Tibial nerve (tissue), 4 donors: ENCODE measurements at regions not wholly inside any gene's neighbourhood (a gene's known extent, or its start where the extent isn't known, plus 50 kb on each side); places are given as distances from the start of the nearest gene placed in this dataset.

Experiments
- EP300 ChIP-seq, 2 donors: sonication (generic); formaldehyde crosslinking; IDR thresholded peaks; one replicate each; pipeline ENCODE4 v1.6.1; 2017; ENCODE audit warnings: antibody characterized with exemption in 2 of 2, mild to moderate bottlenecking in 1 of 2
- TF ChIP-seq, protein P1 (sequence below), 5 experiments: fragments of 200-600 bp in 3 of 5; fragments of 450-650 bp in 2 of 5; sonication (generic) in 3 of 5; IDR thresholded peaks; one replicate each; pipeline ENCODE4 v1.5.1; 2016 to 2019; ENCODE audit warnings: antibody characterized with exemption in 5 of 5, mild to moderate bottlenecking in 3 of 5, moderate library complexity in 2 of 5

DNA sequence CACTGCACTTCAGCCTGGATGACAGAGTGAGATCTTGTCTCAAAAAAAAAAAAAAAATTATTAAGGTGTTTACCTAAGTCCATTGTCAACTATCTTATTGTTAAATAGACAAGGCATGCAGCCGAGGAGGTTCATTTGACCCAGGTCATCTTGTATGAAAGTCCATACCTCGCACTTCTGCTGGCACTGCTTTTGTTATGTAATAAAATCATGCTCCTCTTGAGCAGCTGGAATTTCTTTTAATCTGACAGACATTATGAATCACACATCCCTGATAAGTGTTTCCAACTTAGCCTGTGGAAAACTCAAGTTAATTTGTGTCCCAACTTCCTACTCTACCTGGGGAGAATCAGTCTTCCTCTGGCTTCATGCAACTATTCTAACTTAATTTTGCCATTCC lies 315.6 kb upstream of the KLF4 start:
- no peak for TF ChIP-seq EP300 (IDR thresholded peaks at IDR 0.05)
- TF ChIP-seq, protein P1, sequence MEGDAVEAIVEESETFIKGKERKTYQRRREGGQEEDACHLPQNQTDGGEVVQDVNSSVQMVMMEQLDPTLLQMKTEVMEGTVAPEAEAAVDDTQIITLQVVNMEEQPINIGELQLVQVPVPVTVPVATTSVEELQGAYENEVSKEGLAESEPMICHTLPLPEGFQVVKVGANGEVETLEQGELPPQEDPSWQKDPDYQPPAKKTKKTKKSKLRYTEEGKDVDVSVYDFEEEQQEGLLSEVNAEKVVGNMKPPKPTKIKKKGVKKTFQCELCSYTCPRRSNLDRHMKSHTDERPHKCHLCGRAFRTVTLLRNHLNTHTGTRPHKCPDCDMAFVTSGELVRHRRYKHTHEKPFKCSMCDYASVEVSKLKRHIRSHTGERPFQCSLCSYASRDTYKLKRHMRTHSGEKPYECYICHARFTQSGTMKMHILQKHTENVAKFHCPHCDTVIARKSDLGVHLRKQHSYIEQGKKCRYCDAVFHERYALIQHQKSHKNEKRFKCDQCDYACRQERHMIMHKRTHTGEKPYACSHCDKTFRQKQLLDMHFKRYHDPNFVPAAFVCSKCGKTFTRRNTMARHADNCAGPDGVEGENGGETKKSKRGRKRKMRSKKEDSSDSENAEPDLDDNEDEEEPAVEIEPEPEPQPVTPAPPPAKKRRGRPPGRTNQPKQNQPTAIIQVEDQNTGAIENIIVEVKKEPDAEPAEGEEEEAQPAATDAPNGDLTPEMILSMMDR (IDR thresholded peaks at IDR 0.05): no peak
